Activated CD4-positive, alpha-beta T cell treated with anti-CD3 and anti-CD28 coated beads, Interleukin-2, amount 10 ng/mL, durations not matched to agents 7 days and 5 days (primary cell): ENCODE measurements at regions not wholly inside any gene's neighbourhood (a gene's known extent, or its start where the extent isn't known, plus 50 kb on each side); places are given as distances from the start of the nearest gene placed in this dataset.
"Not testable (repeated sequence)": the region's sequence is repeated elsewhere in the genome, so short reads cannot be mapped to it uniquely, and the experiment has no call there.

Experiments
- CTCF ChIA-PET: fragments of 350-600 bp; sonication (Branson Sonifier 250); formaldehyde crosslinking; loops from one replicate; lab custom pipeline; 2021; ENCODE audit warnings: antibody characterized with exemption; lab: Charles Lee
- POLR2A ChIA-PET: fragments of 350-600 bp; sonication (Branson Sonifier 250); formaldehyde crosslinking; loops from one replicate; lab custom pipeline; 2021; ENCODE audit warnings: antibody characterized with exemption; lab: Charles Lee
- DNase-seq: peaks from one replicate; pipeline ENCODE4 v3.0.0-alpha.2; 2020
- H3K27ac Mint-ChIP-seq: one replicate; pipeline ENCODE4 v1.8.0; 2021; ENCODE audit warnings: mild to moderate bottlenecking, moderate library complexity, mixed read lengths
- H3K27me3 Mint-ChIP-seq: one replicate; pipeline ENCODE4 v1.8.0; 2021; ENCODE audit warnings: mixed read lengths
- H3K36me3 Mint-ChIP-seq: one replicate; pipeline ENCODE4 v1.8.0; 2021; ENCODE audit warnings: low read depth, mixed read lengths
- H3K4me1 Mint-ChIP-seq: one replicate; pipeline ENCODE4 v1.8.0; 2021; ENCODE audit warnings: mixed read lengths
- H3K4me3 Mint-ChIP-seq: one replicate; pipeline ENCODE4 v1.8.0; 2021; ENCODE audit warnings: mild to moderate bottlenecking, moderate library complexity, mixed read lengths
- H3K9me3 Mint-ChIP-seq: one replicate; pipeline ENCODE4 v1.8.0; 2021; ENCODE audit warnings: mixed read lengths

- H3K27me3 Mint-ChIP-seq: no peaks in the 10 kb centered on the region
- no peak for DNase-seq
- ChIA-PET POLR2A (interaction anchor here (0.7 kb wide), 1 partner anchor 59 kb away, joined by 3 read pairs; no protein-coding TSS in a partner anchor), CTCF (interaction anchor here (1.0 kb wide), 1 partner anchor 9 kb away, joined by 3 read pairs; no protein-coding TSS in a partner anchor)
- H3K9me3 Mint-ChIP-seq: peaks cover 4% of the 10 kb centered on the region
- H3K36me3 Mint-ChIP-seq: no peaks in the 10 kb centered on the region
- H3K27ac Mint-ChIP-seq: no peak overlapping the region
- H3K4me1 Mint-ChIP-seq: peaks cover 18% of the 10 kb centered on the region
- H3K4me3 Mint-ChIP-seq: no peak overlapping the region
Observed at GRCh38 chr3:30523366-30523765, 83.0 kb upstream of the TGFBR2 start.

DNA sequence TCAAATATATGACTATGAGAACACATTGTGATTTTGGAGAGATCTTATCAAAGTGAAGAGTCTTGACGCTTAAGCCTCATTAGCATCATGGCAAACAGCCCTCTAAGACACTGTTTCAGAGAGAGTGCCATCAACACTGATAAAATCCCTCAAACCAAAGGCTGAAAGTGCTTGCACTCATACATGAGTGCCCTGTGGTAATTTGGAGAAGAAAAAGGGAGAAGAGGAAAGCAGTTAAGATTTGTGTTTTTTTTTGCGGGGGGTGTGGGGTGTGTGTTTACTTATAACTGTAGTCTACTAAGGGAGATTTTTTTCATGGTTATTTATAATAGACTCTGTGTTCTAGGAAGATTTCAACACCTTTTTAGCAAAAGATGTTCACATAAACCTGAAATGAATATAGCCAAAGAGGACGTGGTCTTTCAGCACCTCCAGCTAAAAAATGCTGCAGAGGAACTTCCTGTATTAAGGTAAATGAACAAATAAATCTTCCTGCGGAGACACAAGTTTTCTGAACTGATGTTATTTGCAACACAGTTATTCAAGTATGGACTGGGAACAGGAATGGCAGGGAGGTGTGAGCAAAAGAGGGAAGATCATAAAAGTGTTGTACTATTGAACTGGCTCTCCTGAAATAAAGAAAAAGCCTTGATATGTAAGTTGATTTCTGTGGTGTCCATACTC lies 81.9 kb upstream of the TGFBR2 start:
- peaks cover 4% of the 10 kb centered on the region for H3K9me3 Mint-ChIP-seq
- peaks cover 13% of the 10 kb centered on the region for H3K4me1 Mint-ChIP-seq
- H3K27ac Mint-ChIP-seq: no peak overlapping the region
- no peaks in the 10 kb centered on the region for H3K36me3 Mint-ChIP-seq
- ChIA-PET POLR2A (no interaction called here), CTCF (no interaction called here)
- no peaks in the 10 kb centered on the region for H3K27me3 Mint-ChIP-seq
- no peak for DNase-seq
- no peak overlapping the region for H3K4me3 Mint-ChIP-seq

DNA sequence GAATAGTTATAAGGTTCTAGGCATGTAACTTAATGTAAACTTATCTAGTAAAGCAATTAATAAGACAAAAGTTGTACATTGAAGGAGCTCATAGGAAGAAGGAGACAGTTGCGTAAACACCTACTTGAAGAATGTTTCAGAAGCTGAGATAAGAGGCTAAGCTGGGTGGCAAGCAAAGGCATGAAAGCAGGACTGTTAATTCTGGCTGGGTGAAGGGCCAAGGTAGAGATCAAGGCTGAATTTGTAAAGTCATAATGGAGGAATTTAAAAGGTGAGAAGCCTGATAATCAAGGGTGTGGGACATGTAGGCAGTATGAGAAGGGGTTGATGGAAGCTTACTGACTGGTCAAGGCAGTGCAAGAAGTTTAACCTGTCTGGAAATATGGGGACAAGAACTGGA lies 80.4 kb upstream of the TGFBR2 start:
- Mint-ChIP-seq H3K36me3 (no peaks in the 10 kb centered on the region), H3K4me3 (no peak overlapping the region), H3K27me3 (no peaks in the 10 kb centered on the region), H3K9me3 (peaks cover 4% of the 10 kb centered on the region), H3K4me1 (peaks cover 13% of the 10 kb centered on the region), H3K27ac (no peak overlapping the region)
- no peak for DNase-seq
- ChIA-PET POLR2A (no interaction called here), CTCF (no interaction called here)

DNA sequence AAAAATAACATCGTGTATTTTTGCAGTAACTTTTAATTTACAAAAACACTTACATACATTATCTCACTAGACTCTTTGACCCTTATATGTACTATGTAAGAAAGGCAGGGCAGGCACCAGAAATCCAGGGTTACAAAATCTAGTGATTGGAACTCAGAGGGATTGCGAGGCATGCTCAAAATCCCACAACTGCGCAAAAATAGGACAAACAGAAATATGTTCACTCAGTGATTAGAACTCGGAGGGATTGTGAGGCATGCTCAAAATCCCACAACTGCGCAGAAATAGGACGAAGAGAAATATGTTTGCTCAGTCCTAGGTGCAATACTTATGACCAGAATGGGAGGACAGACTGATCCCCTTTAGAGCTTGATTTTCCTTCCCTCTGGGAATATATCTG lies 79.2 kb upstream of the TGFBR2 start:
- Mint-ChIP-seq H3K27ac (no peak overlapping the region), H3K4me3 (no peak overlapping the region), H3K9me3 (peaks cover 4% of the 10 kb centered on the region), H3K4me1 (peaks cover 13% of the 10 kb centered on the region), H3K27me3 (no peaks in the 10 kb centered on the region), H3K36me3 (no peaks in the 10 kb centered on the region)
- CTCF ChIA-PET: no interaction called here
- no peak for DNase-seq
- POLR2A ChIA-PET: no interaction called here

DNA sequence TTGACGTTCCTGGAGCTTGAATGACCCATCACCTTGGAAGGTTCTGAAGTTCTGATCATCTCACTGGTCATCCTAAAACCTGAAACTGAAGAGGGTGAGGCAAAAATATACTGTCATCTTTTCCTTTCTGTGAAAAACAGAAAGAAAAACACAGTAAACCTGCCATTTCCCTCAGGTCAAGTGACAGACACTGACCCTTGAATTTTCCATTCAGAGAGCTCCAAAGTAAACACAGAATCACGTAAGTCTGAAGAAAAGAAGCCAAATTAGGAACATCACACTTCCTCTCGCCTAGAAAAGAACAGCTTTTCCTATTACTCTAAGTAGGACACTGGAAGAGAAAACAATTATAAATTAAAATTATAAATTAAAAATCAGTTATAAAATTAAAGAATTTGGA lies 78.7 kb upstream of the TGFBR2 start:
- H3K27ac Mint-ChIP-seq: no peak overlapping the region
- no peak for DNase-seq
- H3K9me3 Mint-ChIP-seq: peaks cover 4% of the 10 kb centered on the region
- H3K4me3 Mint-ChIP-seq: no peak overlapping the region
- CTCF ChIA-PET: interaction anchor here (0.7 kb wide), 1 partner anchor 1855 kb away, joined by 3 read pairs; no protein-coding TSS in a partner anchor
- H3K27me3 Mint-ChIP-seq: no peaks in the 10 kb centered on the region
- H3K4me1 Mint-ChIP-seq: peaks cover 13% of the 10 kb centered on the region
- no peaks in the 10 kb centered on the region for H3K36me3 Mint-ChIP-seq
- POLR2A ChIA-PET: no interaction called here

GRCh38 chr3:30530084-30530483 lies 76.3 kb upstream of the TGFBR2 start:
- Mint-ChIP-seq H3K27ac (no peak overlapping the region), H3K27me3 (no peaks in the 10 kb centered on the region), H3K4me3 (no peak overlapping the region), H3K9me3 (peaks cover 8% of the 10 kb centered on the region), H3K36me3 (no peaks in the 10 kb centered on the region), H3K4me1 (peaks cover 2% of the 10 kb centered on the region)
- POLR2A ChIA-PET: no interaction called here
- DNase-seq: no peak
- CTCF ChIA-PET: no interaction called here

DNA sequence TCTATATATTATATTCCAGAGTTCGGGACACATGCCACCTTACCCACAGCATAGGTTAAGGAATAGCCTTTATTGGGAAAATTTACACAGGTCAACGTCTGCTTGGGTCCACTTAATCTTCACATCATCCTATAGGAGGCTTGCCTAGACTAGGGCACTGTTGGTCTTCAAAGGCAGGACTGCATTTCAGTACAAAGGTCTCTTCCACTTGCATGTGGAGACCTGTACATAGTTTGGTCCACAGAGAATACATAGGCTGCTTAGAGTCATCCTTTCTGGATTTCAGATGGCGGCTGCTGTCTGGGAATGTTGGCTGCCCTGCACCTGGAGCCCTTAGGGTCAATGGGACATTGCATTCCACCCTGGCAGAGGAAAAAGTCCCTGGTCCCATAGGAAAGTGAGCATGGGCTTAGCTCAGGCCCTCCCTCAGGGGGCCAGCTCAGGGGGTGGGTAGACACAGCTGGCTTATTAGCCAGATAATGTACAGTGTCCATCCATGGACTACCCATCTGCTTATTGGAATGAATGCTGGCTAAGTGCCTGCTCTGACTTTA lies 75.3 kb upstream of the TGFBR2 start:
- ChIA-PET POLR2A (no interaction called here), CTCF (interaction anchor here (0.5 kb wide), 1 partner anchor 26 kb away, joined by 3 read pairs; no protein-coding TSS in a partner anchor)
- H3K4me3 Mint-ChIP-seq: no peak overlapping the region
- no peaks in the 10 kb centered on the region for H3K27me3 Mint-ChIP-seq
- H3K36me3 Mint-ChIP-seq: no peaks in the 10 kb centered on the region
- no peak overlapping the region for H3K27ac Mint-ChIP-seq
- DNase-seq: no peak
- H3K4me1 Mint-ChIP-seq: no peaks in the 10 kb centered on the region
- peaks cover 5% of the 10 kb centered on the region for H3K9me3 Mint-ChIP-seq

DNA sequence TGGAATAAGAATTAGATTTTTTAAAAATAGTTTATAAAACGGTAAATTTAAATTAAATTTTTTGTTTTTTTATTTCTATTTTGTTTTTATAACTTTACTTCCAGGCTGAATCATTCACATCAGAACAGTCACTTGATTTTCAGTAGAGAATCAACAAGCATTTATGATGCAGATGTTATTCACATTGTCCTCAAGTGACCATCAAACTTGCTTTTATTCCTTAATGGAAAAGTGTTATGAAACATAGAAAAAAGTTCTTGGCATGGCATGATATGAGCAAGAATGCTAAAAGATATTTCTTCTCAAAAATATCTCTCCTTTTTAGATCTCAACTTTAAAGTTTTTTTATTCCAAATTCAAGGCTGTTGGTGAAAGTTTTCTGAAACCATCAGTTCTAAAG lies 70.9 kb upstream of the TGFBR2 start:
- peaks cover 2% of the 10 kb centered on the region for H3K36me3 Mint-ChIP-seq
- no peaks in the 10 kb centered on the region for H3K4me1 Mint-ChIP-seq
- no peak overlapping the region for H3K27ac Mint-ChIP-seq
- no peak for DNase-seq
- ChIA-PET CTCF (no interaction called here), POLR2A (no interaction called here)
- H3K9me3 Mint-ChIP-seq: peaks cover 6% of the 10 kb centered on the region
- H3K4me3 Mint-ChIP-seq: no peak overlapping the region
- H3K27me3 Mint-ChIP-seq: no peaks in the 10 kb centered on the region

- DNase-seq: no peak
- POLR2A ChIA-PET: no interaction called here
- Mint-ChIP-seq H3K27me3 (no peaks in the 10 kb centered on the region), H3K4me3 (no peak overlapping the region), H3K27ac (no peak overlapping the region), H3K36me3 (peaks cover 2% of the 10 kb centered on the region), H3K4me1 (no peaks in the 10 kb centered on the region), H3K9me3 (peaks cover 2% of the 10 kb centered on the region)
- CTCF ChIA-PET: no interaction called here
Observed at GRCh38 chr3:30538791-30539190, 67.6 kb upstream of the TGFBR2 start.

DNA sequence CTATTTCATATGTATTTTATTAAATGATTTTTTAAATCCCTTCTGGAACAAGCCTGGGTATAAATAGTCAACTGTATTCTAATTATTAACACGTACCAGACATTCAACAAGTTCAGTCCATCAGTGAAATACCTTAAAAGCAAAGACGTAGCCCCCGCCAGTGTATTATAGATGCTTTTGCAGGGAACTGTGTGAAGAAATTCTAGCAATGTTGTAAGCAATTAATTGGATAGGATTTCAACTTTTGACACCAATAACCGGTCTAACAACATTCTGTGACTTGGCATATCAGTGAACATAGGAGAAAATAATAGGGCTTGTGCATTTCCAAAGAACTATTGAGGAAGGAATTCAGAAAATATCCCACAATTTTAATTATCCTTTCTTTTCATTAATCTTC lies 67.2 kb upstream of the TGFBR2 start:
- POLR2A ChIA-PET: no interaction called here
- H3K36me3 Mint-ChIP-seq: peaks cover 2% of the 10 kb centered on the region

GRCh38 chr3:30539772-30540171 lies 66.6 kb upstream of the TGFBR2 start:
- CTCF ChIA-PET: no interaction called here

More for the DNA sequence above, 67.2 kb upstream of the TGFBR2 start:
- DNase-seq: no peak
- Mint-ChIP-seq H3K27me3 (no peaks in the 10 kb centered on the region), H3K27ac (no peak overlapping the region), H3K4me1 (no peaks in the 10 kb centered on the region), H3K4me3 (no peak overlapping the region), H3K9me3 (peaks cover 2% of the 10 kb centered on the region)
- CTCF ChIA-PET: no interaction called here

DNA sequence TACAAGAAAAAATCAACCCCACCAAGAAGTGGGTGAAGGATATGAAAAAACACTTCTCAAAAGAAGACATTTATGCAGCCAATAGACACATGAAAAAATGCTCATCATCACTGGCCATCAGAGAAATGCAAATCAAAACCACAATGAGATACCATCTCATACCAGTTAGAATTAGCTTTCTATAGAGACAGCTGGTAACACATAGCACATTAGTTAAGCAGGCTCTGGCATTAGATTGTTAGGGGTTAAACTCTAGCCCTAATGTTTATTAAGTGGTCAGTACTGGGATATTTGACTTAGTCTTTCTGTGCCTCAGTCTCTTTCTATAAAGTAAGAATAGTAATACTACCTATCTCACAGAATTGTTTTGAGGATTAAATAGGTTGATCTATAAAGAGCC lies 65.2 kb upstream of the TGFBR2 start:
- CTCF ChIA-PET: interaction anchor here (1.4 kb wide), 1 partner anchor 8 kb away, joined by 3 read pairs; no protein-coding TSS in a partner anchor

More at GRCh38 chr3:30539772-30540171, 66.6 kb upstream of the TGFBR2 start:
- Mint-ChIP-seq H3K4me3 (no peak overlapping the region), H3K36me3 (peaks cover 2% of the 10 kb centered on the region), H3K4me1 (no peaks in the 10 kb centered on the region), H3K27me3 (no peaks in the 10 kb centered on the region), H3K27ac (no peak overlapping the region), H3K9me3 (peaks cover 2% of the 10 kb centered on the region)
- POLR2A ChIA-PET: no interaction called here
- DNase-seq: no peak

GRCh38 chr3:30542897-30543296 lies 63.5 kb upstream of the TGFBR2 start:
- H3K4me3 Mint-ChIP-seq: no peak overlapping the region
- peaks cover 5% of the 10 kb centered on the region for H3K9me3 Mint-ChIP-seq
- peak overlapping the region; percentile 47 for H3K27ac Mint-ChIP-seq
- DNase-seq: no peak
- ChIA-PET CTCF (no interaction called here), POLR2A (interaction anchor here (0.6 kb wide), 1 partner anchor 96 kb away, joined by 3 read pairs; no protein-coding TSS in a partner anchor)
- peaks cover 3% of the 10 kb centered on the region for H3K36me3 Mint-ChIP-seq
- no peaks in the 10 kb centered on the region for H3K4me1 Mint-ChIP-seq
- no peaks in the 10 kb centered on the region for H3K27me3 Mint-ChIP-seq

More for the DNA sequence above, 65.2 kb upstream of the TGFBR2 start:
- DNase-seq, H3K4me3 Mint-ChIP-seq, H3K36me3 Mint-ChIP-seq, H3K9me3 Mint-ChIP-seq, H3K27me3 Mint-ChIP-seq, H3K27ac Mint-ChIP-seq, POLR2A ChIA-PET, H3K4me1 Mint-ChIP-seq: not testable (repeated sequence)
